OCI-LY1 (cell line): ENCODE measurements at regions not wholly inside any gene's neighbourhood (a gene's known extent, or its start where the extent isn't known, plus 50 kb on each side); places are given as distances from the start of the nearest gene placed in this dataset.

ENCODE experiments used
- H2AFZ ChIP-seq: fragments of 200-600 bp; sonication (generic), shearing (Covaris generic); 2 replicates; pipeline ENCODE4 v1.6.0; 2014; ENCODE audit warnings: antibody characterized with exemption, mild to moderate bottlenecking, low read length
- H3F3A ChIP-seq: fragments of 200-600 bp; sonication (generic), shearing (Covaris generic); 2 replicates; pipeline ENCODE4 v1.6.0; 2014; ENCODE audit warnings: mild to moderate bottlenecking, antibody characterized with exemption, low read length, moderate library complexity; ENCODE audit not compliant: insufficient read depth
- H3K27ac ChIP-seq: fragments of 200-600 bp; sonication (generic); 2 replicates; pipeline ENCODE4 v1.5.1; 2014; ENCODE audit warnings: low read length, mixed run types, mild to moderate bottlenecking, low read depth; ENCODE audit not compliant: poor library complexity, severe bottlenecking
- H3K27me3 ChIP-seq: fragments of 200-600 bp; sonication (generic); 2 replicates; pipeline ENCODE4 v1.6.0; 2014; ENCODE audit warnings: antibody characterized with exemption, mild to moderate bottlenecking, low read length, moderate library complexity; ENCODE audit not compliant: insufficient read depth
- H3K36me3 ChIP-seq: fragments of 200-600 bp; sonication (generic); 2 replicates; pipeline ENCODE4 v1.6.1; 2014; ENCODE audit warnings: mild to moderate bottlenecking, antibody characterized with exemption, low read length, moderate library complexity, mixed read lengths; ENCODE audit not compliant: insufficient read depth
- H3K4me1 ChIP-seq: fragments of 200-600 bp; sonication (generic); 2 replicates; pipeline ENCODE4 v1.5.1; 2014; ENCODE audit warnings: mild to moderate bottlenecking, low read length, moderate library complexity; ENCODE audit not compliant: insufficient read depth, severe bottlenecking
- H3K4me2 ChIP-seq: fragments of 200-600 bp; sonication (generic), shearing (Covaris generic); 2 replicates; pipeline ENCODE4 v1.6.1; 2014; ENCODE audit warnings: low read length
- H3K4me3 ChIP-seq: fragments of 200-600 bp; sonication (generic); 2 replicates; pipeline ENCODE4 v1.5.1; 2014; ENCODE audit warnings: low read length, low read depth, mild to moderate bottlenecking, mixed read lengths; ENCODE audit not compliant: poor library complexity, severe bottlenecking
- H3K79me2 ChIP-seq: fragments of 200-600 bp; shearing (Covaris generic); 2 replicates; pipeline ENCODE4 v1.6.1; 2016; ENCODE audit warnings: mixed run types, low read length, mixed read lengths; ENCODE audit not compliant: insufficient read depth
- H3K9ac ChIP-seq: fragments of 200-600 bp; sonication (generic), shearing (Covaris generic); 2 replicates; pipeline ENCODE4 v1.6.1; 2014; ENCODE audit warnings: mild to moderate bottlenecking, low read length, mixed read lengths
- H3K9me2 ChIP-seq: fragments of 200-600 bp; sonication (generic), shearing (Covaris generic); 2 replicates; pipeline ENCODE4 v1.6.1; 2014; ENCODE audit warnings: low read depth, mild to moderate bottlenecking, low read length, mixed read lengths
- H3K9me3 ChIP-seq: fragments of 200-600 bp; shearing (Covaris generic); 2 replicates; pipeline ENCODE4 v1.6.1; 2014; ENCODE audit warnings: low read length, mixed read lengths
- H4K20me1 ChIP-seq: fragments of 200-600 bp; sonication (generic), shearing (Covaris generic); 2 replicates; pipeline ENCODE4 v1.6.0; 2016; ENCODE audit warnings: mild to moderate bottlenecking, low read length; ENCODE audit not compliant: insufficient read depth
- EZH2 ChIP-seq: fragments of 200-600 bp; sonication (generic), shearing (Covaris generic); IDR thresholded peaks from 2 replicates; pipeline ENCODE4 v1.8.0; 2017; ENCODE audit warnings: borderline replicate concordance, mixed run types, mild to moderate bottlenecking, antibody characterized with exemption, low read length, moderate library complexity, mixed read lengths
- TF ChIP-seq, protein P1 (sequence below): fragments of 200-600 bp; sonication (generic), shearing (Covaris generic); IDR thresholded peaks from 2 replicates; pipeline ENCODE4 v1.5.1; 2017; ENCODE audit warnings: mild to moderate bottlenecking, antibody characterized with exemption, low read length, moderate library complexity, mixed read lengths

DNA sequence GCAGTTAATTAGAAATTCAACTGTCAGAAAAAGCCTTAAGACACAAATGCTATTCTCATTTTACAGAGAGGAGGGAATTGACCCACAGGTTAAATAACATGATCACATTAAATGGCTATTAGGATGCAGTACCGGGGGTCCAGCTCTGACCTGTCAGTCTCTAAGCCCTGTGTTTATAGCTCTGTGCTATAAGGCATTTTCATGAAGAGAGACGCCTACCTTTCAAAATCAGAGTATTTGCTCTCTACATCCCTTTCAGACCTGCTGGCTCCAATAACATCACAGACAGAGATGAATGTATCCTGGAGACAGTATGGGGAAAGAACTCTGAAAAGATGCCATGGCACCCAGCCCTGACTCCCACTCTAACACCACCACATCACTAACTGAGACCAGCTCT lies 189.9 kb upstream of the PRSS58 start:
- H3K4me2 ChIP-seq, result no peak overlapping the region
- no peaks in the 10 kb centered on the region for H3K36me3 ChIP-seq
- H3K9me3 ChIP-seq, result no peaks in the 10 kb centered on the region
- H3F3A ChIP-seq, result no peaks in the 10 kb centered on the region
- H3K4me3 ChIP-seq, result no peak overlapping the region
- no peak overlapping the region for H2AFZ ChIP-seq
- H3K4me1 ChIP-seq, result no peaks in the 10 kb centered on the region
- no peaks in the 10 kb centered on the region for H3K79me2 ChIP-seq
- H3K9ac ChIP-seq, result no peak overlapping the region
- H3K9me2 ChIP-seq, result no peaks in the 10 kb centered on the region
- no peak overlapping the region for H3K27ac ChIP-seq
- no peaks in the 10 kb centered on the region for H4K20me1 ChIP-seq
- H3K27me3 ChIP-seq, result no peaks in the 10 kb centered on the region
- no peak for TF ChIP-seq EZH2
- TF ChIP-seq, protein P1, sequence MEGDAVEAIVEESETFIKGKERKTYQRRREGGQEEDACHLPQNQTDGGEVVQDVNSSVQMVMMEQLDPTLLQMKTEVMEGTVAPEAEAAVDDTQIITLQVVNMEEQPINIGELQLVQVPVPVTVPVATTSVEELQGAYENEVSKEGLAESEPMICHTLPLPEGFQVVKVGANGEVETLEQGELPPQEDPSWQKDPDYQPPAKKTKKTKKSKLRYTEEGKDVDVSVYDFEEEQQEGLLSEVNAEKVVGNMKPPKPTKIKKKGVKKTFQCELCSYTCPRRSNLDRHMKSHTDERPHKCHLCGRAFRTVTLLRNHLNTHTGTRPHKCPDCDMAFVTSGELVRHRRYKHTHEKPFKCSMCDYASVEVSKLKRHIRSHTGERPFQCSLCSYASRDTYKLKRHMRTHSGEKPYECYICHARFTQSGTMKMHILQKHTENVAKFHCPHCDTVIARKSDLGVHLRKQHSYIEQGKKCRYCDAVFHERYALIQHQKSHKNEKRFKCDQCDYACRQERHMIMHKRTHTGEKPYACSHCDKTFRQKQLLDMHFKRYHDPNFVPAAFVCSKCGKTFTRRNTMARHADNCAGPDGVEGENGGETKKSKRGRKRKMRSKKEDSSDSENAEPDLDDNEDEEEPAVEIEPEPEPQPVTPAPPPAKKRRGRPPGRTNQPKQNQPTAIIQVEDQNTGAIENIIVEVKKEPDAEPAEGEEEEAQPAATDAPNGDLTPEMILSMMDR, result no peak

DNA sequence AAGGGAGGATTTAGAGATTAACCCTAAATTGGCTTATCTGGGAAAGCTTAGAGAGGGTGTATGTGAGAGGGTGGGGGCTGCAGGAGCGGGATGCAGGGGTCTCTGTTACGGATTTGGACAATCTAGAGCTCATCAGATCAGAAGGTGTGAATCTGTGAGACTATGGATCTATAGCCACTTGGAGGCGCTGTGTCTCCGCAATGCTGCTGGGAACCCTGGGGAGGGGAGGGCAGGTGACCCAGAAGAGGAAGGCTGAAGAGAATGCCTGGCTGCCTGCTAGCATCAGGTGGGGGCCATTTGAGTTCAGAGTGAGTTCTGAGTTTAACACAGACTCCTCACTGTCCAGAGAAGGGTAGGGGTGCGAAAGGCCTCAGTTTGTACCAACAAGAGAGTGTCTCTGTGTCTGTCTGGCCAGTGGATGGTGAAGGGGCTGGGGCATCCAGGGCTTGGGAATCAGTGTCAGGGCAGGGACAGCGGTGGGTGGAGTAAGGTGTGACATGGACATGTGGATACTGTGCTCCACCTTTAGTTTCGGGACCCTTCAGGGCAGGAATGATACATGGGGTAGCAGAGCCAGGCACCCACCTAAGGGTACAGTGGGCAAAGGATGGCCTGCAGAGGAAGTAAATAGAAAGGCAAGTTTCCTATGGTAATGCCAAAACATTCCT lies 187.3 kb upstream of the PRSS58 start:
- no peak for TF ChIP-seq EZH2
- TF ChIP-seq, protein P1, result peak; percentile 62
- Histone ChIP-seq H3K27ac (no peak overlapping the region), H2AFZ (no peak overlapping the region)

DNA sequence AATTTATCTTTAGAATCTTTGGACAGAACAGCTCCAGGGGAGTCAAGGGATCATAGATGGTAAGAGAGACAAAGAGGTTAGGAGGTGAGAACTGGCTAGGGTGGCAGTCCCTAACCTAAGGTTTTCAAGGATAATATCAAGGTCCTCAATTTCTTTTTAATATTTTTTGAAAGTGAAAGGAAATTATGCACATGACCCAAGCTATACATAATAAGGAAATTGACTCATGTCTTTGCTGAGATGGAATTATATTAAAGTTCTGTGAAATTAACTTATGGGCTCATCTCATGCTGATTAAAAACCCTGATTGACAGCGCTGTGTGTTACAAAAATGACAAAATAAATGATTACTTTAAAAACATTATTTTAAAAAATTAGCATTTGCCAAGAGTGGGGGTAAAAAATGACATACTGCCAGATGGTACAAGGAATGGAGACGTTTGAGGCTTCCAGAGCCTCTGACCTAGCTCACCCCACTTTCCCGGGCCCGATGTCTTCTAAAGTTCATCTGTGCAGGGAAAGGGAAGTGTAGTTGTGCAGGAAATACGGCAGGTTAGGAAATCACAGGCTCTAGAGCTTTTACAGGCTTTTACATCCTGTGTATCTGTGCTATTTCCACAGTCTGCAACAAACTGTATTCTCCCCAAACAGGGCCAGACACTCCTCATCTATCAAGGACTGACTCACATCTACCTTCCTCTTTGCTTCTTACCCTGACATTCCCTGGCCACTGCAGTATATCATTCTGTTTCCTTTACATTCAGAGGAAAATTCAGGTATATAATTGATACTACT lies 185.6 kb upstream of the PRSS58 start:
- Histone ChIP-seq H3K9me3 (no peaks in the 10 kb centered on the region), H3K4me2 (no peak overlapping the region), H3K79me2 (no peaks in the 10 kb centered on the region), H3K4me1 (no peaks in the 10 kb centered on the region), H3K4me3 (no peak overlapping the region), H3K27ac (no peak overlapping the region), H2AFZ (no peak overlapping the region), H3K27me3 (no peaks in the 10 kb centered on the region), H3K36me3 (no peaks in the 10 kb centered on the region), H3K9ac (no peak overlapping the region), H3K9me2 (no peaks in the 10 kb centered on the region), H4K20me1 (no peaks in the 10 kb centered on the region), H3F3A (no peaks in the 10 kb centered on the region)
- no peak for TF ChIP-seq EZH2
- TF ChIP-seq, protein P1, result no peak

More for the DNA sequence above, 187.3 kb upstream of the PRSS58 start:
- Histone ChIP-seq H3K36me3 (no peaks in the 10 kb centered on the region), H3K9ac (no peak overlapping the region), H3K4me3 (no peak overlapping the region), H3K9me3 (no peaks in the 10 kb centered on the region), H3F3A (no peaks in the 10 kb centered on the region), H3K4me1 (no peaks in the 10 kb centered on the region), H3K27me3 (no peaks in the 10 kb centered on the region), H3K4me2 (no peak overlapping the region), H3K9me2 (no peaks in the 10 kb centered on the region), H4K20me1 (no peaks in the 10 kb centered on the region), H3K79me2 (no peaks in the 10 kb centered on the region)
